A549 (cell line): ENCODE measurements at regions not wholly inside any gene's neighbourhood (a gene's known extent, or its start where the extent isn't known, plus 50 kb on each side); places are given as distances from the start of the nearest gene placed in this dataset.
A peak's percentile ranks its signal among the peaks of the same experiment; 100 is the strongest.

Experiments used
- ATAC-seq, 2 experiments: fragments of 200-7000 bp in 1 of 2; fragments of >200 bp in 1 of 2; cut with Nextera tagmentation in 1 of 2; cut with Tn5 transposase in 1 of 2; 3 replicates each; pipeline versions ENCODE4 v1.8.0 to v1.9.1; 2018 to 2020; ENCODE audit warnings: mild to moderate bottlenecking in 1 of 2, moderate library complexity in 1 of 2
- CTCF ChIA-PET: fragments of 300-600 bp; sonication (Branson Sonifier 250); formaldehyde crosslinking; extraction: SDS; loops from one replicate; lab custom pipeline; 2021; ENCODE audit warnings: antibody characterized with exemption, inconsistent platforms; lab: Yijun Ruan, JAX
- POLR2A ChIA-PET: fragments of 350-600 bp; formaldehyde crosslinking; extraction: SDS; loops from one replicate; lab custom pipeline; 2021; ENCODE audit warnings: antibody characterized with exemption, inconsistent platforms; lab: Yijun Ruan, JAX
- DNase-seq, 2 experiments: peaks; one replicate each; pipeline versions ENCODE4 v3.0.0 to v3.0.0-alpha.2; 2011 to 2016; ENCODE audit warnings: low read depth in 1 of 2, low spot score in 1 of 2
- FAIRE-seq: peaks from 2 replicates; lab custom pipeline; 2011; peaks lifted over from hg19 to GRCh38; lab: Jason Lieb, UNC
- H3K27ac ChIP-seq, 2 experiments: fragments of >200 bp; sonication (Bioruptor Twin); formaldehyde crosslinking; 3 replicates each; pipeline ENCODE4 v1.5.1; 2016 to 2017
- H3K4me1 ChIP-seq: fragments of >200 bp; sonication (Bioruptor Twin); formaldehyde crosslinking; 3 replicates; pipeline ENCODE4 v1.6.1; 2016
- H3K4me2 ChIP-seq: fragments of >200 bp; sonication (Bioruptor Twin); formaldehyde crosslinking; 3 replicates; pipeline ENCODE4 v1.6.1; 2016
- H3K4me3 ChIP-seq: fragments of >200 bp; sonication (Bioruptor Twin); formaldehyde crosslinking; 3 replicates; pipeline ENCODE4 v1.5.1; 2016
- H3K9me3 ChIP-seq: fragments of >200 bp; sonication (Bioruptor Twin); formaldehyde crosslinking; 3 replicates; pipeline ENCODE4 v1.6.1; 2016
- BHLHE40 ChIP-seq: IDR thresholded peaks from 2 replicates; pipeline ENCODE4 v1.6.1; 2012; ENCODE audit warnings: low read depth, low read length, inconsistent platforms
- CEBPB ChIP-seq, 2 experiments: fragments of >200 bp in 1 of 2; sonication (Bioruptor Twin) in 1 of 2; formaldehyde crosslinking in 1 of 2; IDR thresholded peaks; 2 replicates each; pipeline ENCODE4 v1.6.1; 2012 to 2016
- CHD2 ChIP-seq: fragments of 150-350 bp; IDR thresholded peaks from 2 replicates; pipeline ENCODE4 v1.6.1; 2014; ENCODE audit warnings: low read length; ENCODE audit not compliant: partially characterized antibody
- E2F6 ChIP-seq: IDR thresholded peaks from 2 replicates; pipeline ENCODE4 v1.6.1; 2012; ENCODE audit warnings: low read depth, borderline replicate concordance
- FOSL2 ChIP-seq, 2 experiments: fragments of 450-650 bp in 1 of 2; fragments of >200 bp in 1 of 2; sonication (Bioruptor Twin) in 1 of 2; formaldehyde crosslinking; IDR thresholded peaks; 2 replicates each; pipeline versions ENCODE4 v1.5.0 to v1.6.1; 2016 to 2020; ENCODE audit warnings: mild to moderate bottlenecking in 1 of 2, moderate library complexity in 1 of 2
- HMGXB4 ChIP-seq: fragments of 250-450 bp; sonication (Bioruptor Pico); IDR thresholded peaks from 2 replicates; pipeline ENCODE4 v1.5.0; 2021; ENCODE audit warnings: mild to moderate bottlenecking, moderate library complexity, borderline replicate concordance
- KDM1A ChIP-seq: fragments of 200-600 bp; sonication (generic); IDR thresholded peaks from 2 replicates; pipeline ENCODE4 v1.6.1; 2016; ENCODE audit warnings: low read depth, mild to moderate bottlenecking
- MAZ ChIP-seq: fragments of 150-350 bp; IDR thresholded peaks from 2 replicates; pipeline ENCODE4 v1.6.1; 2014; ENCODE audit warnings: antibody characterized with exemption, low read depth, low read length, borderline replicate concordance
- RARB ChIP-seq: fragments of 250-450 bp; sonication (Bioruptor Pico); IDR thresholded peaks from 2 replicates; pipeline ENCODE4 v1.8.0; 2021; ENCODE audit warnings: mild to moderate bottlenecking, moderate library complexity
- RCOR1 ChIP-seq: fragments of 150-350 bp; IDR thresholded peaks from 2 replicates; pipeline ENCODE4 v1.6.1; 2014; ENCODE audit warnings: antibody characterized with exemption, low read length, low read depth
- ZC3H11A ChIP-seq: fragments of 450-650 bp; IDR thresholded peaks from 2 replicates; pipeline ENCODE4 v1.6.1; 2014; ENCODE audit warnings: antibody characterized with exemption, mild to moderate bottlenecking
- WGBS: methylation state at CpG from one replicate; pipeline ENCODE4 v1.1.6; 2017; ENCODE audit errors: missing lambda C conversion rate; 5-methylcytosine and 5-hydroxymethylcytosine counted together

- no peak for TF ChIP-seq FOSL2 (IDR thresholded peaks at IDR 0.05)
- no peak for TF ChIP-seq FOSL2 (CRISPR knock-in tag; IDR thresholded peaks at IDR 0.05)
These were observed 201.0 kb upstream of the HMHB1 start (continued) for GRCh38 chr5:143610946-143611345.

- peaks cover 5% of the 10 kb centered on the region; the same call in 1 of the 3 replicates for H3K9me3 ChIP-seq
- 86% methylated on average over 5 of the region's 5 CpGs for WGBS
- FAIRE-seq (peak; percentile 32), ATAC-seq (no peak), DNase-seq (no peak)
- peaks cover 5% of the 10 kb centered on the region for H3K4me1 ChIP-seq
- H3K4me3 ChIP-seq, result no peak overlapping the region
- POLR2A ChIA-PET, result no interaction called here
- CTCF ChIA-PET, result interaction anchor here (1.2 kb wide), 1 partner anchor 23 kb away, joined by 3 read pairs; no protein-coding TSS in a partner anchor
- no peak overlapping the region for H3K4me2 ChIP-seq
- H3K27ac ChIP-seq, result 0 out of 6 replicates have a peak overlapping the region, but pooled peaks of 1 of the 2 experiments have one; percentile 24
- TF ChIP-seq E2F6 (no peak), KDM1A (peak; percentile 22; the same call in 1 of the 2 replicates)
These were observed 202.7 kb upstream of the NR3C1 start for GRCh38 chr5:143606043-143606752.

GRCh38 chr5:143605403-143606005 lies 202.0 kb upstream of the NR3C1 start:
- ChIA-PET POLR2A (no interaction called here), CTCF (interaction anchor here (0.9 to 1.2 kb wide), 2 partner anchors 24 to 219 kb away, joined by 3 read pairs; no protein-coding TSS in a partner anchor)
- Histone ChIP-seq H3K4me1 (peaks cover 12% of the 10 kb centered on the region), H3K27ac (0 out of 6 replicates have a peak overlapping the region, but pooled peaks of 1 of the 2 experiments have one; percentile 28), H3K4me2 (no peak overlapping the region), H3K4me3 (no peak overlapping the region), H3K9me3 (peaks cover 5% of the 10 kb centered on the region; the same call in 1 of the 3 replicates)
- TF ChIP-seq MAZ (no peak), CEBPB (IDR thresholded peaks at IDR 0.05) (no peak), ZC3H11A (no peak), CHD2 (no peak), RCOR1 (no peak), HMGXB4 (CRISPR knock-in tag) (no peak), BHLHE40 (no peak)
- DNase-seq (no peak), ATAC-seq (no peak), FAIRE-seq (no peak)
- WGBS, result 74% methylated on average over 4 of the region's 4 CpGs

- ATAC-seq (no peak), FAIRE-seq (no peak), DNase-seq (no peak)
- H3K4me1 ChIP-seq, result peaks cover 23% of the 10 kb centered on the region
- peaks cover 10% of the 10 kb centered on the region; the same call in 1 of the 3 replicates for H3K9me3 ChIP-seq
- 93% methylated on average over 4 of the region's 4 CpGs for WGBS
- TF ChIP-seq RARB (CRISPR knock-in tag) (no peak), E2F6 (no peak)
- H3K4me3 ChIP-seq, result no peak overlapping the region
- ChIA-PET CTCF (interaction anchor here (1.2 kb wide), 1 partner anchor 224 kb away, joined by 4 read pairs; no protein-coding TSS in a partner anchor), POLR2A (no interaction called here)
- H3K4me2 ChIP-seq, result no peak overlapping the region
- peak overlapping the region in 1 of 2 experiments; percentile 77; a peak in 3 of 6 replicates for H3K27ac ChIP-seq
These were observed 198.4 kb upstream of the NR3C1 start for GRCh38 chr5:143601917-143602333.
